HCT116 (cell line): ENCODE measurements at regions not wholly inside any gene's neighbourhood (a gene's known extent, or its start where the extent isn't known, plus 50 kb on each side); places are given as distances from the start of the nearest gene placed in this dataset.

Experiments used
- ATAC-seq: fragments of 200-7000 bp; cut with Tn5 transposase; 2 replicates; pipeline ENCODE4 v1.9.1; 2020; ENCODE audit warnings: mild to moderate bottlenecking, moderate library complexity
- BruUV-seq: library from RNA; stranded (reverse); fragments of 400-500 nt; replicated peaks from 2 replicates; lab custom pipeline; 2021; lab: Mats Ljungman, UMichigan
- CTCF ChIA-PET: fragments of 300-600 bp; sonication (Branson Sonifier 250); formaldehyde crosslinking; loops from one replicate; lab custom pipeline; 2021; ENCODE audit warnings: antibody characterized with exemption; lab: Charles Lee
- POLR2A ChIA-PET: fragments of 300-600, 350-600 bp; sonication (Branson Sonifier 250); formaldehyde crosslinking; loops from one replicate; lab custom pipeline; 2021; ENCODE audit warnings: antibody characterized with exemption; lab: Charles Lee
- RAD21 ChIA-PET, 2 experiments: fragments of 300-600 bp; sonication (Branson Sonifier 250); formaldehyde crosslinking; loops; one replicate each; lab custom pipeline; 2023; ENCODE audit warnings: low total read pairs in 2 of 2; ENCODE audit not compliant: uncharacterized antibody in 2 of 2, unreplicated experiment in 2 of 2, low non-redundant PET in 1 of 2; lab: Charles Lee
- DNase-seq: peaks from one replicate; pipeline ENCODE4 v3.0.0-alpha.2; 2010; ENCODE audit warnings: low read depth, low spot score
- H2AFZ ChIP-seq: fragments of 200-600 bp; shearing (Covaris generic), sonication (generic); 2 replicates; pipeline ENCODE4 v1.6.1; 2017; ENCODE audit warnings: low read depth, mixed run types, mixed read lengths, antibody characterized with exemption, low read length; ENCODE audit not compliant: poor library complexity, severe bottlenecking
- H3K27ac ChIP-seq: 2 replicates; pipeline ENCODE4 v1.5.1; 2012; ENCODE audit warnings: low read depth, low read length
- H3K27me3 ChIP-seq: fragments of 200-600 bp; sonication (generic); 2 replicates; pipeline ENCODE4 v1.6.1; 2016; ENCODE audit warnings: mixed run types, low read length, mixed read lengths; ENCODE audit not compliant: insufficient read depth
- H3K36me3 ChIP-seq, 2 experiments: fragments of 200-500 bp in 1 of 2; fragments of 200-600 bp in 1 of 2; sonication (Bioruptor generic) in 1 of 2; sonication (generic) in 1 of 2; 2 replicates each; pipeline versions ENCODE4 v1.5.1 to v1.6.1; 2014 to 2016; ENCODE audit warnings: low read length in 2 of 2, inconsistent platforms in 1 of 2, mixed read lengths in 1 of 2, mixed run types in 1 of 2; ENCODE audit not compliant: insufficient read depth in 2 of 2, control insufficient read depth in 1 of 2
- H3K4me1 ChIP-seq, 2 experiments: fragments of 200-600 bp in 1 of 2; sonication (generic) in 1 of 2; 2 replicates each; pipeline versions ENCODE4 v1.5.1 to v1.6.1; 2012 to 2017; ENCODE audit warnings: low read length in 2 of 2, inconsistent platforms in 1 of 2, mild to moderate bottlenecking in 1 of 2, mixed read lengths in 1 of 2, mixed run types in 1 of 2, moderate library complexity in 1 of 2; ENCODE audit not compliant: insufficient read depth in 2 of 2, control insufficient read depth in 1 of 2
- H3K4me2 ChIP-seq: fragments of 200-600 bp; sonication (generic); 2 replicates; pipeline ENCODE4 v1.6.1; 2017; ENCODE audit warnings: mixed run types, low read length, mixed read lengths
- H3K4me3 ChIP-seq, 2 experiments: fragments of 200-600 bp in 1 of 2; sonication (generic) in 1 of 2; replicated peaks in 1 of 2; 2 replicates each; pipeline ENCODE4 v1.5.1; 2011 to 2016; ENCODE audit warnings: low read length in 2 of 2, control low read depth in 1 of 2, low read depth in 1 of 2, mild to moderate bottlenecking in 1 of 2, mixed read lengths in 1 of 2, mixed run types in 1 of 2
- H3K79me2 ChIP-seq: fragments of 200-600 bp; sonication (generic); 2 replicates; pipeline ENCODE4 v1.6.1; 2017; ENCODE audit warnings: mild to moderate bottlenecking, mixed run types, low read length, moderate library complexity, mixed read lengths; ENCODE audit not compliant: insufficient read depth
- H3K9ac ChIP-seq: fragments of 200-600 bp; sonication (generic); 2 replicates; pipeline ENCODE4 v1.6.1; 2016; ENCODE audit warnings: low read length, mixed read lengths
- H3K9me2 ChIP-seq: fragments of 200-600 bp; sonication (generic), shearing (Covaris generic); 2 replicates; pipeline ENCODE4 v1.6.1; 2017; ENCODE audit warnings: mixed run types, mild to moderate bottlenecking, moderate library complexity; ENCODE audit not compliant: insufficient read depth
- H3K9me3 ChIP-seq, 2 experiments: fragments of 200-500 bp in 1 of 2; fragments of 200-600 bp in 1 of 2; sonication (Bioruptor generic) in 1 of 2; sonication (generic) in 1 of 2; 2 replicates each; pipeline ENCODE4 v1.6.1; 2014 to 2017; ENCODE audit warnings: low read length in 2 of 2, mixed read lengths in 2 of 2, inconsistent platforms in 1 of 2, low read depth in 1 of 2, mild to moderate bottlenecking in 1 of 2, mixed run types in 1 of 2, moderate library complexity in 1 of 2; ENCODE audit not compliant: control insufficient read depth in 1 of 2, insufficient read depth in 1 of 2
- H4K20me1 ChIP-seq: fragments of 200-600 bp; sonication (generic), shearing (Covaris generic); 2 replicates; pipeline ENCODE4 v1.6.1; 2017; ENCODE audit warnings: mixed run types, mild to moderate bottlenecking, moderate library complexity; ENCODE audit not compliant: insufficient read depth
- CEBPB ChIP-seq: IDR thresholded peaks from 2 replicates; pipeline ENCODE4 v1.6.1; 2012; ENCODE audit warnings: low read depth
- EGR1 ChIP-seq: IDR thresholded peaks from 2 replicates; pipeline ENCODE4 v1.6.1; 2012; ENCODE audit warnings: low read depth
- FOSL1 ChIP-seq: IDR thresholded peaks from 2 replicates; pipeline ENCODE4 v1.6.1; 2012; ENCODE audit warnings: low read depth
- JUND ChIP-seq: IDR thresholded peaks from 2 replicates; pipeline ENCODE4 v1.6.1; 2012
- RAD21 ChIP-seq: IDR thresholded peaks from 2 replicates; pipeline ENCODE4 v1.6.1; 2012; ENCODE audit warnings: low read depth, mild to moderate bottlenecking
- SRF ChIP-seq: IDR thresholded peaks from 2 replicates; pipeline ENCODE4 v1.6.1; 2012; ENCODE audit warnings: low read depth
- YY1 ChIP-seq: IDR thresholded peaks from 2 replicates; pipeline ENCODE4 v1.6.1; 2011; ENCODE audit warnings: low read length, low read depth, moderate library complexity, mild to moderate bottlenecking; ENCODE audit not compliant: insufficient replicate concordance; ENCODE audit errors: extremely low read depth
- intact Hi-C: fragments of 100-400 bp; cut with micrococcal nuclease; formaldehyde crosslinking; loops from 2 replicates; pipeline ENCODE4 v1.10.0; 2022
- TF ChIP-seq, protein P1 (sequence below): IDR thresholded peaks from 2 replicates; pipeline ENCODE4 v1.6.1; 2012

DNA sequence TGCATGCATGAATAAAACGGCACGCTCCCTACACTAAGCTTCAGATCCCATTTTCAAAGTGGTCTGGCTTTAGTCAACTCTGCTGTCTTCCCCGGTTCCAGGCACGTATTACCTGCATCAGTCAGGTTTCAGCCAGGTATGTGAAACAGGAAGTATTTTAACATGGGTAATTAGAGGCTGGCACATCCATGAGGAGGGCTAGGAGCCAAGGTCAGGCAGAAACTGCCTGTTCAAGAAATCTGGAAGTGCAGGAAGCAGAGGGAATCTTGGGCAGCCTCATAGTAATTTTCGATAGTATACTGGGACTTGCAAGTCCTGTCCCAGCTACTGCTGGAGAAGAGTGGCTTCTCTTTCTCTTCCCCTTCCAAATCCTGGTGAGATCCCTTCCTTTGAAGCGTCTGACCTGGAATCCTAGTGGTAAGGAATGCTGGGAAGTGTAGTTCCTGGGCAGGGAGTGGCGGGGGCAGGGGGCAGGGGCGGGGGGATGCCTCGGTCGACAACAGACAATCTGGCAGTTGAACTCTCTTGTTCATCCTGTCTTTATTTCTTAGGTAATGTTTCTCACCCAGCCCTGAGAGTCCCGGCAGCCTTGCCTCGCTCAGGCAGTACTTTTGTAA, 403.1 kb downstream of the TLE4 start:
- no peaks in the 10 kb centered on the region for H3K36me3 ChIP-seq
- no TSS peak for BruUV-seq
- no peak overlapping the region for H3K9ac ChIP-seq
- ATAC-seq (no peak), DNase-seq (no peak)
- no peaks in the 10 kb centered on the region for H4K20me1 ChIP-seq
- RAD21 ChIA-PET: no interaction called here
- POLR2A ChIA-PET: no interaction called here
- no peaks in the 10 kb centered on the region for H3K9me2 ChIP-seq
- CTCF ChIA-PET: no interaction called here
- H3K27ac ChIP-seq: no peak overlapping the region
- peaks cover 3 to 17% of the 10 kb centered on the region in 2 experiments; a peak in 2 of 4 replicates for H3K9me3 ChIP-seq
- H3K79me2 ChIP-seq: no peaks in the 10 kb centered on the region
- no peak overlapping the region for H3K4me3 ChIP-seq
- intact Hi-C loops: no loop called here
- H2AFZ ChIP-seq: no peak overlapping the region
- no peaks in the 10 kb centered on the region for H3K4me1 ChIP-seq
- H3K4me2 ChIP-seq: no peak overlapping the region
- TF ChIP-seq SRF (no peak), CEBPB (no peak), FOSL1 (no peak)
- TF ChIP-seq, protein P1, sequence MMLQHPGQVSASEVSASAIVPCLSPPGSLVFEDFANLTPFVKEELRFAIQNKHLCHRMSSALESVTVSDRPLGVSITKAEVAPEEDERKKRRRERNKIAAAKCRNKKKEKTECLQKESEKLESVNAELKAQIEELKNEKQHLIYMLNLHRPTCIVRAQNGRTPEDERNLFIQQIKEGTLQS: no peak
- H3K27me3 ChIP-seq: no peaks in the 10 kb centered on the region

DNA sequence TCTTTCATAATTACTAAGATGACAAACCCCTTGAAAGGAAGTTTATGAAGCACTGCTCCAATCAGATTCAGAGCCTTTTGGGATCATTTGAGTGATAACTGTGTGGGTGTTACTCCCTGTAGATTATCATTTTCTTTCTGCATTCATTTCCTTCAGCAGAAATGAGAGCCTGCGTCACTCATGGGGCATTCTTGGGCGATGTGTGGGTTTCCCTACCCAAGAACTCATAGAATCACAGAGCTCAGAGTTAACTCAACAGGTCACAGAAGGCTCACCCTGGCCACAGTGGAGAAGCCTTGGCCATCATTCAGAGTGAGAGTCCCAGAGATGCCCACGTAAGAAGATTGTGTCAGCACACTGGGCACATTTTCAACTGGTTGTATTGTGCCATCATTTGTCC, 401.9 kb downstream of the TLE4 start:
- H3K27me3 ChIP-seq: no peaks in the 10 kb centered on the region
- no peak overlapping the region for H3K27ac ChIP-seq
- TF ChIP-seq EGR1 (no peak), JUND (no peak), YY1 (no peak), RAD21 (no peak)
- no peaks in the 10 kb centered on the region for H3K36me3 ChIP-seq
- RAD21 ChIA-PET: no interaction called here
- no peaks in the 10 kb centered on the region for H3K79me2 ChIP-seq
- no peaks in the 10 kb centered on the region for H4K20me1 ChIP-seq
- no TSS peak for BruUV-seq
- POLR2A ChIA-PET: no interaction called here
- H3K4me1 ChIP-seq: no peaks in the 10 kb centered on the region
- intact Hi-C loops: no loop called here
- no peaks in the 10 kb centered on the region for H3K9me2 ChIP-seq
- ATAC-seq (no peak), DNase-seq (no peak)
- H3K4me3 ChIP-seq: no peak overlapping the region
- CTCF ChIA-PET: no interaction called here
- H3K9ac ChIP-seq: no peak overlapping the region
- no peak overlapping the region for H3K4me2 ChIP-seq
- peaks cover 3 to 17% of the 10 kb centered on the region in 2 experiments; a peak in 2 of 4 replicates for H3K9me3 ChIP-seq
- no peak overlapping the region for H2AFZ ChIP-seq
